Kidney epithelial cell (primary cell): ENCODE measurements at regions not wholly inside any gene's neighbourhood (a gene's known extent, or its start where the extent isn't known, plus 50 kb on each side); places are given as distances from the start of the nearest gene placed in this dataset.

Experiments used
- DNase-seq: peaks from one replicate; pipeline ENCODE4 v3.0.0-alpha.2; 2010; ENCODE audit warnings: low read depth
- H3K27me3 ChIP-seq: 2 replicates; pipeline ENCODE4 v1.6.0; 2011; ENCODE audit warnings: low read length; ENCODE audit not compliant: control insufficient read depth, insufficient read depth
- H3K36me3 ChIP-seq: 2 replicates; pipeline ENCODE4 v1.5.1; 2011; ENCODE audit warnings: low read length; ENCODE audit not compliant: control insufficient read depth, insufficient read depth
- H3K4me3 ChIP-seq: 2 replicates; pipeline ENCODE4 v1.5.1; 2011; ENCODE audit warnings: low read depth, mild to moderate bottlenecking, control low read depth, low read length
- TF ChIP-seq, protein P1 (sequence below): IDR thresholded peaks from 2 replicates; pipeline ENCODE4 v1.5.1; 2011; ENCODE audit warnings: mild to moderate bottlenecking, moderate library complexity, low read length, control low read depth, inconsistent platforms; ENCODE audit not compliant: insufficient read depth, poor library complexity, severe bottlenecking

DNA sequence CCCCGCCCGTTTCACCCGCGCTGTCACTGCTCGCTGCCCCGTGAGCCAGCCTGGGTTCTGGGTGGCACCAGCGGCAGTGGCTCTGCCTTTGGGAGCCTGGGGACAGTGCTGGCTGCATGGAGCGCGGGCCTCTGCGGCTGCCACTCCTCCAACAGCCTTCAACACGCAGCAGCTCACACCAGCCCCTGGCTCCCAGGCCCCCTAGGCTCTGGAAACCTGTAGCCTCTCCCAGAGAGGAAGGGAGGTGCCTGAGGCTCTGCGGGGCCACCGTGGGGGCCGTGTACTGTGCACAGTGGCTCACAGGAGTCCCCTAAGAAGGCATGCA, 163.9 kb upstream of the AFDN start:
- TF ChIP-seq, protein P1, sequence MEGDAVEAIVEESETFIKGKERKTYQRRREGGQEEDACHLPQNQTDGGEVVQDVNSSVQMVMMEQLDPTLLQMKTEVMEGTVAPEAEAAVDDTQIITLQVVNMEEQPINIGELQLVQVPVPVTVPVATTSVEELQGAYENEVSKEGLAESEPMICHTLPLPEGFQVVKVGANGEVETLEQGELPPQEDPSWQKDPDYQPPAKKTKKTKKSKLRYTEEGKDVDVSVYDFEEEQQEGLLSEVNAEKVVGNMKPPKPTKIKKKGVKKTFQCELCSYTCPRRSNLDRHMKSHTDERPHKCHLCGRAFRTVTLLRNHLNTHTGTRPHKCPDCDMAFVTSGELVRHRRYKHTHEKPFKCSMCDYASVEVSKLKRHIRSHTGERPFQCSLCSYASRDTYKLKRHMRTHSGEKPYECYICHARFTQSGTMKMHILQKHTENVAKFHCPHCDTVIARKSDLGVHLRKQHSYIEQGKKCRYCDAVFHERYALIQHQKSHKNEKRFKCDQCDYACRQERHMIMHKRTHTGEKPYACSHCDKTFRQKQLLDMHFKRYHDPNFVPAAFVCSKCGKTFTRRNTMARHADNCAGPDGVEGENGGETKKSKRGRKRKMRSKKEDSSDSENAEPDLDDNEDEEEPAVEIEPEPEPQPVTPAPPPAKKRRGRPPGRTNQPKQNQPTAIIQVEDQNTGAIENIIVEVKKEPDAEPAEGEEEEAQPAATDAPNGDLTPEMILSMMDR, result no peak
- Histone ChIP-seq H3K4me3 (no peak overlapping the region), H3K36me3 (no peaks in the 10 kb centered on the region), H3K27me3 (peaks cover 18% of the 10 kb centered on the region)
- DNase-seq, result no peak

DNA sequence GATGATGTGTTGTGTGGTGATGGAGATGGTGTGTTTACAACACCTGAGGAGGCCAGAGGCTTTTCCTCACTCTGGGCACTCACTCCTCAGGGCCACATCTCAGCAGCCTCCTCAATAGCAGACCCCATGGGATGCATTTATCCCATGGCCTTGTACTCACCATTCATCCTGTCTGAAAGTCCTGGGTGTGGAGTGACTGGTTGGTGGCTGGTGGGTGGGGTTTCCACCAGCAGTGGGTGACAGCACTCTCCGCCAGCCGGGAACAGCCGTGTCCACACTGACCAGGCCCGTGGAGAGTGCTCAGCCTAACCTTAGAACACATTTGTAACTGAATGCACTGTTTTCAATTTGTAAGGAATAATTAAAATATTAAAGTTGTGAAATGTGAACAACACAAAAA, 163.4 kb upstream of the AFDN start:
- no peak for DNase-seq
- Histone ChIP-seq H3K36me3 (no peaks in the 10 kb centered on the region), H3K27me3 (peaks cover 22% of the 10 kb centered on the region), H3K4me3 (no peak overlapping the region)
- TF ChIP-seq, protein P1, result no peak

DNA sequence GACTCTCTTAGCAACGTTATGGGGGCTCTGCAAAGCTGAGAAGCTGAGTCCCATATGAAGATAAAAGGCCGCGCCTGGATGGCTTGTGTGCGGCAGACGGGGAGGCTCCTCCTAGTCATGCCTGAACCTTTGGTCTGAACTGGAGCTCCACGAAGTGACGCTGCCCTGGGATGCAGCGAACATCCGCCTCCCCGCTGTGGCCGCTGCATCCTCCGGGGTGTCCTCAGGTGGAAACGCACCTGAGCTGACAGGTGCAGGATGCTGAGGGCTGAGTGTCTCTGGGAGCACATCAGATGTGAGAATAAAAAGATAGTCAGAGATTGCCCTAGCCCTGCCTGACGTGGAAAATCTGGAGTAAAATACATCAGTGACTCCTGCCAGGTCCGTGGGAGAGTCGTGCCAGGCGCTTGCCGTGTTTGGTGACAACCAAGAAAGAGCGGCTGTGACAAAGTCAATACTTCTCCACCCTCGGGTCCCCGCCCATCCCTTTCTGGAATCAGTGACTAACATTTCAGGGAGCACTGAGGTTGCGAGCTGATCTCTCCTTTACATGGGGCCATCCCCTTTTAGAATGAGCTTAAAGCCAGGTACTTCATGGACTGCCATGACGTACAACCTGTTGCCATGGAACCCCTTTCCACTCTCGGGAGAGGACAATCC, 162.8 kb upstream of the AFDN start:
- DNase-seq, result no peak
- Histone ChIP-seq H3K4me3 (no peak overlapping the region), H3K27me3 (peaks cover 25% of the 10 kb centered on the region), H3K36me3 (no peaks in the 10 kb centered on the region)
- TF ChIP-seq, protein P1, result no peak

DNA sequence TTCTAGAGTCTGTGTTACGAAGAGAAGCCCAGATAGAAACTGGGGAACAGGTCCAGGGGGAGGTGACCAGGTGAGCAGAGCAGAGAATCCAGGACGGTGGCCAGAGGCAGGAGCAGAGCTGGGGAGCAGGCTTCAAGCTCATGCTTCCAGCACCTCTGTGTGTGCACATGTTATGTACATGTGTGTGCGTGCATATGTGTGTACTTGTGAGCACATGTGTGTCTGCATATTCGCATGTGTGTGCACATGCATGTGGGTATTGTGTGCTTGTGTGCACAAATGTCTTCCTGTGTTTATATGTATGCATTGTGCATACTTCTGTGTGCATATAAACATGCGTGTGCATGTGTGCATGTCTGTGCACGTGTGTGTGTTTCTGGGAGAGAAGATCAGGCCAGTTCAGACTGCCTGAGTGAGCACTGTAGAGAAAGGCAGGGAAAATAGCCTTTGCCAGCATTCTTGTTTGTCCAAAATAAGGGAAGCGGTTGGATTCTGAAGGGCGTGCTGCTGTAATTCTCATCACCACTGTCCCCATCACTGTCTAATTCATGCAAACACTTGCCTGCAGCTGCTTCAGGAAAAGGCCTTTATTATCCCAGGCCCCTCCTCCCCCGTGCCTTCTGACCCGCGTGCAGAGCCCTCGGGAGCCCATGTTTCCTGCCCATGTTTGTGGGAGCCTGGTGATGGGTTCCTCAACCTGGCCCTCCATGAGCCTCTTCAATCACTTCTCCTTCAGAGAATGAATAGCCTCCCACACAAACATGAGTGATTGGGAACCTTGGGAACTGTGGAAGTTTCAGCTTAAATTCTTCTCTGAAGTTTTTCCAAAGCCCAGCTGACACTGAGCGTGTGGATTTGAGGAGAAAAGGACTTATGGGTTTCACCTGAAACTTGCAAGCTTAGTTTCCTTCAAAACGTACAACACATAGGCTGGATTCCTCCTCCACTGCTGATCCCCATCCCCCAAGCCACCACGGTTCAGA, 161.7 kb upstream of the AFDN start:
- TF ChIP-seq, protein P1, result no peak
- Histone ChIP-seq H3K27me3 (peaks cover 31% of the 10 kb centered on the region), H3K4me3 (no peak overlapping the region), H3K36me3 (no peaks in the 10 kb centered on the region)
- DNase-seq, result no peak

DNA sequence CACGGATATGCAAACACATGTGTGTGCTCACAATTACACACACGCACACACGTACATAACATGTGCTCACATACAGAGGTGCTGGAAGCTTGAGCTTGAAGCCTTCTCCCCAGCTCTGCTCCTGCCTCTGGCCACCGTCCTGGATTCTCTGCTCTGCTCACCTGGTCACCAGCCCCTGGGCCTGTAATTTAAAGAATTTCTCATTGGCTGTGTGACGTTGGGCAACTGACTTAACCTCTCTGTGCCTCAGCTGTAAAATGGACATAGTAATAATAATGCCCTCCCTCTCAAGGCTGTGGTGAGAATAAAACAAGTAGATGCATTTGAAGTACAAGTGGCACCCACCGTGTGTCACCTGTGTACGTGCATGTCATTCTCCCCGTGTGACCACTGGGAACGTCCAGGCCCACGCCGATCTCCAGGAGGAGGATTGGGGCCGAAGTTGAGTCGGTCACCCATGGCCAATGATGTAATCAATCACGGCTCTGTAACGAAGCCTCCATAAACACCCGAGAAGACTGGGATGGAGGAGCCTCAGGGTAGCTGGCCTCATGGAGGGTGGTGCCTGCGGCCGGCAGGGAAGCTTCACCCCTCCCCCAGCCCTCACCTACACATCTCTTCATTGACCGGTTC, 160.9 kb upstream of the AFDN start:
- Histone ChIP-seq H3K36me3 (no peaks in the 10 kb centered on the region), H3K27me3 (peaks cover 34% of the 10 kb centered on the region), H3K4me3 (no peak overlapping the region)
- TF ChIP-seq, protein P1, result no peak
- DNase-seq, result no peak
